Pancreas (tissue), 10 donors: ENCODE measurements at regions not wholly inside any gene's neighbourhood (a gene's known extent, or its start where the extent isn't known, plus 50 kb on each side); places are given as distances from the start of the nearest gene placed in this dataset.

Source experiments
- ATAC-seq, 4 donors: fragments of 200-7000 bp; cut with Tn5 transposase; one replicate each; pipeline versions ENCODE4 v1.8.0 to v1.9.1; 2020; ENCODE audit warnings: mild to moderate bottlenecking in 4 of 4, moderate library complexity in 4 of 4
- DNase-seq, 6 donors: peaks; one replicate each; pipeline ENCODE4 v3.0.0-alpha.2; 2020
- FAIRE-seq: peaks from 2 replicates; lab custom pipeline; 2012; peaks lifted over from hg19 to GRCh38; lab: Jason Lieb, UNC
- H3K27ac ChIP-seq, 4 donors: fragments of 200-600 bp; sonication (generic); 1 replicate in 3 of 4; 2 replicates in 1 of 4; pipeline versions ENCODE4 v1.5.0 to v1.8.0; 2020
- H3K27me3 ChIP-seq, 4 donors: fragments of 200-600 bp; one replicate each; pipeline ENCODE4 v1.8.0; 2021
- H3K36me3 ChIP-seq, 3 donors: fragments of 200-600 bp; sonication (generic) in 1 of 3; one replicate each; pipeline versions ENCODE4 v1.5.0 to v1.8.0; 2020 to 2021
- H3K4me1 ChIP-seq, 3 donors: fragments of 200-600 bp; one replicate each; pipeline ENCODE4 v1.8.0; 2021
- H3K4me3 ChIP-seq, 4 donors: fragments of 200-600 bp; sonication (generic) in 2 of 4; one replicate each; pipeline versions ENCODE4 v1.5.0 to v1.8.0; 2020 to 2021
- H3K9me3 ChIP-seq, 4 donors: fragments of 200-600 bp; one replicate each; pipeline ENCODE4 v1.8.0; 2021
- WGBS, 2 donors: extraction: QIAGEN DNeasy Blood & Tissue Kit; methylation state at CpG; one replicate each; pipeline ENCODE4 v1.1.7; 2013; 5-methylcytosine and 5-hydroxymethylcytosine counted together
- intact Hi-C, 3 donors: fragments of 100-400 bp; cut with DNase I; formaldehyde crosslinking; loops; one replicate each; pipeline versions ENCODE4 v1.11.1 to v1.14.2; 2022
- TF ChIP-seq, protein P1 (sequence below), 4 donors: fragments of 200-600 bp; sonication (generic) in 3 of 4; IDR thresholded peaks; one replicate each; pipeline versions ENCODE4 v1.5.0 to v1.8.0; 2021; ENCODE audit warnings: antibody characterized with exemption in 4 of 4
- donor health status: healthy with polysubstance abuse.
- donor health status: DM: no; HTN: no; CAD: no; lungs with moderate emphysema.
- donor health status: DM: no; HTN: no; CAD: no.
- donor health status: control.
- donor health status: control.
- donor health status: Bipolar disorder and iron deficiency.
- donor health status: DM: yes; HTN: yes; CAD: no.
- donor health status: DM: no; HTN: no; CAD: no.
- donor health status: DM: no; HTN: no; CAD: no.
- donor health status: DM: yes; HTN: yes; CAD: no.

DNA sequence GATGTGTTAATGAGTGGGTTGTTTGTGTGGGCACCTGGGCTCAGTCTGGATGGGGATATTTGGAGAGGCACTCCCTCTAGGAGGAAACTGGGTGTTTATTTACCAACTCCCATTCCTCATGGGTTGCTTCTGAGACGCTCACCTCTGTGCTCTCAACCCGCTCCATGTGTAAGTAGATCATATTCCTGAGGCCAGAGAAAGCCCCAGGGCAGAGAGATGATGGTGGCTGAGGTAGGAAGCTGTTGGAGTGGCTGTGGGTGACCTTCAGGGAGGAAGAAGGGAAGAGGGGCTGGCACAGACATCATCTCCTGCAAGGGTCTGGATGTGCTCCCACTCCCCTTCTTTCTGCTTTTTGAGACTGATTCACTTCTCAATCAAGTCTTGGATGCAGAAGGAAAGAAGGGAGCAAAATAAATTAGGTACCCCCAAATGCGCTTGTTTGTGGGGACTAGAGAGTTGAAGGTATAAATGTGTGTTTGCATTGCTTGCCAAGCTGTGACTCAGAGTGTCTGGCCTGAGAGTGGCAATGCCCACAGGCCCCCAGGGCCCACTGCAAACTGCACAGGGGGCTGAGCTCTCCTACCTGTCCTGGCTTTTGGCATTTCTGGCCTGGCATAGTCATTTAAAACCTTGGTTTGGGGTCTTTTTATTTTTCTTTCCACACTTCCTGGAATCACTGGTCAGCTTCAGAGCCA lies 57.2 kb upstream of the TNP1 start:
- FAIRE-seq: no peak

DNA sequence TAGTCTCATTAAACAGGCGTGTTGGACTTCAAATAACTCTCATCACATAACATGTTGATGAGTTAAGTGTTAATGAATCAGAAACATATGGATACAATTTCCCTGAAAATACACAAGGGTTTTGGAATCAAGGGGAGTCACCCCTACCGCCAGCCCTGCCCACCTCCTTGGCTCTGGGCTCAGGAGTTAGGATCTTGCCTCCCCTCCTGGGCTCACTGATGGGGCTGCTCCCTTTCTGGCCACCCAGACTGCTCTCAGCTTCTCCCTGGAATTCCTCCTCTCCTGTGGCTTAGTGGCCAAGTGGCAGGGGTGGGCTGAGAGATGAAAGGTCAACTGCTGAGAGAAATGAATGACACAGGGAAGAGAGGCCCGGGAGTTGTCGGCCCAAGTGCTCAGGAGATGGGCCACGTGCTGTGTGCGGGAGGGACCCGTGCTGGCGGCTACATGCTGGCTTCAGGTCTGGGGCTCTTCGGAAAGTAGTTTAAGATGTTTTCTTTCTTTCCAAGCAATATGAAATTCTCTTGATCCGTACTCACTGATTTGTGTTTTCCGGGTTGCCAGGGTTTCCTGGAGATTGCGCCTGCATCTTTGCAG lies 55.8 kb upstream of the TNP1 start:
- no peak overlapping the region for H3K4me3 ChIP-seq
- ATAC-seq (no peak), FAIRE-seq (no peak), DNase-seq (no peak)
- no peaks in the 10 kb centered on the region for H3K27me3 ChIP-seq
- no peak overlapping the region for H3K27ac ChIP-seq
- H3K4me1 ChIP-seq: no peaks in the 10 kb centered on the region
- 75 to 79% methylated on average over 12 of the region's 12 CpGs for WGBS, 2 donors
- H3K36me3 ChIP-seq: no peaks in the 10 kb centered on the region
- no peaks in the 10 kb centered on the region for H3K9me3 ChIP-seq
- TF ChIP-seq, protein P1, sequence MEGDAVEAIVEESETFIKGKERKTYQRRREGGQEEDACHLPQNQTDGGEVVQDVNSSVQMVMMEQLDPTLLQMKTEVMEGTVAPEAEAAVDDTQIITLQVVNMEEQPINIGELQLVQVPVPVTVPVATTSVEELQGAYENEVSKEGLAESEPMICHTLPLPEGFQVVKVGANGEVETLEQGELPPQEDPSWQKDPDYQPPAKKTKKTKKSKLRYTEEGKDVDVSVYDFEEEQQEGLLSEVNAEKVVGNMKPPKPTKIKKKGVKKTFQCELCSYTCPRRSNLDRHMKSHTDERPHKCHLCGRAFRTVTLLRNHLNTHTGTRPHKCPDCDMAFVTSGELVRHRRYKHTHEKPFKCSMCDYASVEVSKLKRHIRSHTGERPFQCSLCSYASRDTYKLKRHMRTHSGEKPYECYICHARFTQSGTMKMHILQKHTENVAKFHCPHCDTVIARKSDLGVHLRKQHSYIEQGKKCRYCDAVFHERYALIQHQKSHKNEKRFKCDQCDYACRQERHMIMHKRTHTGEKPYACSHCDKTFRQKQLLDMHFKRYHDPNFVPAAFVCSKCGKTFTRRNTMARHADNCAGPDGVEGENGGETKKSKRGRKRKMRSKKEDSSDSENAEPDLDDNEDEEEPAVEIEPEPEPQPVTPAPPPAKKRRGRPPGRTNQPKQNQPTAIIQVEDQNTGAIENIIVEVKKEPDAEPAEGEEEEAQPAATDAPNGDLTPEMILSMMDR (IDR thresholded peaks at IDR 0.05): no peak
- intact Hi-C loops: no loop called here

More for the DNA sequence above, 57.2 kb upstream of the TNP1 start:
- Histone ChIP-seq H3K9me3 (no peaks in the 10 kb centered on the region), H3K27me3 (no peaks in the 10 kb centered on the region), H3K4me3 (no peak overlapping the region), H3K27ac (no peak overlapping the region), H3K36me3 (no peaks in the 10 kb centered on the region), H3K4me1 (no peaks in the 10 kb centered on the region)
- TF ChIP-seq, protein P1 (IDR thresholded peaks at IDR 0.05): no peak
- DNase-seq (no peak), ATAC-seq (no peak)
- WGBS, 2 donors: 87 to 93% methylated on average over 3 of the region's 3 CpGs
- intact Hi-C loops: no loop called here

DNA sequence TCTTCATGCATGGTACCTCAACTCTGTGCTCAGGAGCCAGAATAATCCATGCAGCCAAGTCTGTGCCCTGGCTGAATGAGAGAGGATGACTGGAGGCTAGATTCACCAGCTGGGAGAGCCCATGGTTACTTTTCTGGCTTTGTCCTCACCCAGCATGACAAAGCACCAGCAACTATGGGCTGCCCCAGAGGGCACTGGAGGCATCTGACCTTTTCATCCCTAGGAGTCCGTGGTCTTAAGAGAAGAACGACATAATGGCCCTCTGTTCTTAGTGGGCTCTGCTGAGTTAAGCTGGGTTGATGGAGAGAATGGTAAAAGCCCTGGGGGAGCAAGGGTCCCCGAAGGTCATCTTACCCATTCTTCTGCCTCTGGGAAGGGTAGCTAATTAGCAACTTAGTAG lies 54.6 kb upstream of the TNP1 start:
- H3K27me3 ChIP-seq: no peaks in the 10 kb centered on the region
- TF ChIP-seq, protein P1 (IDR thresholded peaks at IDR 0.05): no peak
- H3K4me3 ChIP-seq: no peak overlapping the region
- H3K36me3 ChIP-seq: no peaks in the 10 kb centered on the region
- DNase-seq (no peak), ATAC-seq (no peak), FAIRE-seq (no peak)
- 55 to 62% methylated on average over 3 of the region's 3 CpGs for WGBS, 2 donors
- no peaks in the 10 kb centered on the region for H3K9me3 ChIP-seq
- no peaks in the 10 kb centered on the region for H3K4me1 ChIP-seq
- no peak overlapping the region for H3K27ac ChIP-seq
- intact Hi-C loops: no loop called here

DNA sequence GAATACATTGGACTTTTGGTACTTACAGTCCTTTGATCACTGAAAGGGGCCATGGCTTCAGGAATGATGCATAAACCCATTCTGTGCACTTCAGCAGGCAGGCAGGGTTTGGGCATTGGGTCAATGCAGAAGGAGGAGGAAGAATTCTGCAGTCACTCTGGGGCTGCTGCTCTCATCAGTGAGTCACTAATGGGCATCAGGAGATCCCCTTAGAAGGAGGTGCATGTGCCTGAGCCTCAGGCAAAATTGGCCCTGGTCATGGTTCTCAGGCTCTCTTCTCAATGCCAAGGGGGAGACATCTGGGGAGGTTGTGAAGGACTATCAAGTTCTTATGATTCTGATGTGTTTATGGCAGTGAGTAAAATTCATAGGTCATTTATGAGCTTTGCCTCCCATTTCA lies 52.0 kb upstream of the TNP1 start:
- no peaks in the 10 kb centered on the region for H3K9me3 ChIP-seq
- H3K36me3 ChIP-seq: no peaks in the 10 kb centered on the region
- intact Hi-C loops: no loop called here
- no peak overlapping the region for H3K27ac ChIP-seq
- no peak for ATAC-seq
- H3K4me3 ChIP-seq: no peak overlapping the region
- DNase-seq: no peak
- TF ChIP-seq, protein P1 (IDR thresholded peaks at IDR 0.05): no peak
- no peaks in the 10 kb centered on the region for H3K4me1 ChIP-seq
- no peak for FAIRE-seq
- H3K27me3 ChIP-seq: no peaks in the 10 kb centered on the region

DNA sequence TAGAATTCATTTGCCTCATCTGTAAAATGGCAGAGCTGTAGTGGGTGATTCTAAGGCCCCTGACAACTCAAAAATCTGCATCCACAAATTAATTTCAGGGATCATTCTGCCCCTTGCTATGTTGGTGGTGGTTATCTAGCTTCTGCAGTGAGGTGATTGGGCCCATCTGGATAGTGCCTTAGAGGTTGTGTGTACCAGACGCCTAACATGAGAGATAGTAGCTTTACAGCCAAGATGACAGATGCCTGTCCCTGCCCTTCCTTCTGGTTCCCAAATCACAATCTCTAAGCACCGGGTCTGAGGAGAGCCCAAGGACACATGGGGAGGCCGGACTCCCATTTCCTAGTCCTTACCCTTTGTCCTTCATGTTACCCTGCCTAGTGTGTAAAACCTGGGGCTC lies 51.1 kb upstream of the TNP1 start:
- Histone ChIP-seq H3K27me3 (no peaks in the 10 kb centered on the region), H3K36me3 (no peaks in the 10 kb centered on the region), H3K9me3 (no peaks in the 10 kb centered on the region), H3K27ac (no peak overlapping the region), H3K4me3 (no peak overlapping the region), H3K4me1 (no peaks in the 10 kb centered on the region)
- 66 to 70% methylated on average over 3 of the region's 3 CpGs for WGBS, 2 donors
- TF ChIP-seq, protein P1 (IDR thresholded peaks at IDR 0.05): no peak
- intact Hi-C loops: no loop called here
- no peak for DNase-seq
- FAIRE-seq: no peak
- no peak for ATAC-seq
